ENCODE measurements at regions not wholly inside any gene's neighbourhood (a gene's known extent, or its start where the extent isn't known, plus 50 kb on each side); places are given as distances from the start of the nearest gene placed in this dataset.

DNA sequence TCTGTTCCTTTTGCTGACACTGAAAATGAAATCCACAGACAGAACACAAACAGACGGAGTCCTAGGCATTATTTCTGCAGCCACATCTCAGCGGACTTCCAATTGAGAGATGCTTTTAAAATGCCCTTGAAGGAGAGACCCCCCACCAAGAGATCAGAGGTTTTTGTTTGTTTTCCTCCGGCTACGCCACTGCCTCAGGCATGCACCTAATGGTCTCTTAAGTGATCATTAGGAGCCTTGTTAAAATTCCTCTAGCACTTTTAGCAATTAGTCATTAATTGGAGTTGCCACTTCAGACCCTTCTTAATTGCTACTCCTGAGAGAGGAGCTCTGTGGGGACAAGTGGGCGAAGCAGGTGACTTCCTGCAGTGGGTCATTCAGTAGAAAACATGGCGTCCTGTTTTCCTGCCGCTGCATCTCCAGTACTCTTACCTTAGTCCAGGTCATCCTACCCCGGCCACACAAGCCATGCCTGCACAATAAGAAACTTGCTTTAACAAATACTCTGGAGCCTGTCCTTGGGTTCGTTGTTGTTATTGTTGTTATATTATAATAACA lies 257.7 kb upstream of the CHAC2 start:
- TF ChIP-seq YY1 (tag by site-specific recombination; IDR thresholded peaks at IDR 0.05) (no peak), ZNF610 (tag by site-specific recombination; IDR thresholded peaks at IDR 0.05; ENCODE audit: borderline replicate concordance) (no peak), CTCF (tag by site-specific recombination; IDR thresholded peaks at IDR 0.05) (no peak), ZBTB11 (tag by site-specific recombination; conservative IDR thresholded peaks at IDR 0.05; ENCODE audit: low read depth) (no peak), ZNF558 (tag by site-specific recombination; IDR thresholded peaks at IDR 0.05) (no peak), ZNF639 (tag by site-specific recombination; IDR thresholded peaks at IDR 0.05) (no peak), ZNF350 (tag by site-specific recombination; IDR thresholded peaks at IDR 0.05) (no peak), REST (tag by site-specific recombination; IDR thresholded peaks at IDR 0.05) (no peak), ZNF157 (tag by site-specific recombination; IDR thresholded peaks at IDR 0.05) (no peak)
- TF ChIP-seq, protein P1, sequence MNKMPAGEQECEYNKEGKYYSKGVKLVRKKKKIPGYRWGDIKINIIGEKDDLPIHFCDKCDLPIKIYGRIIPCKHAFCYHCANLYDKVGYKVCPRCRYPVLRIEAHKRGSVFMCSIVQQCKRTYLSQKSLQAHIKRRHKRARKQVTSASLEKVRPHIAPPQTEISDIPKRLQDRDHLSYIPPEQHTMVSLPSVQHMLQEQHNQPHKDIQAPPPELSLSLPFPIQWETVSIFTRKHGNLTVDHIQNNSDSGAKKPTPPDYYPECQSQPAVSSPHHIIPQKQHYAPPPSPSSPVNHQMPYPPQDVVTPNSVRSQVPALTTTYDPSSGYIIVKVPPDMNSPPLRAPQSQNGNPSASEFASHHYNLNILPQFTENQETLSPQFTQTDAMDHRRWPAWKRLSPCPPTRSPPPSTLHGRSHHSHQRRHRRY (tag by site-specific recombination; IDR thresholded peaks at IDR 0.05) = no peak
